ENCODE measurements at regions not wholly inside any gene's neighbourhood (a gene's known extent, or its start where the extent isn't known, plus 50 kb on each side); places are given as distances from the start of the nearest gene placed in this dataset.

- Histone ChIP-seq H3K9ac (ENCODE audit: low read depth, low read length) (no peak overlapping the region), H3K27me3 (ENCODE audit: control insufficient read depth, insufficient read depth, low read length) (no peaks in the 10 kb centered on the region), H3K27ac (ENCODE audit: low read depth, low read length) (no peak overlapping the region), H3K9me3 (ENCODE audit: control insufficient read depth, insufficient read depth, low read length) (no peaks in the 10 kb centered on the region), H3K4me1 (ENCODE audit: control insufficient read depth, insufficient read depth, low read length) (peaks cover 27% of the 10 kb centered on the region), H3K4me3 (ENCODE audit: low read depth, low read length) (no peak overlapping the region), H3K36me3 (ENCODE audit: control insufficient read depth, insufficient read depth, low read length) (no peaks in the 10 kb centered on the region)
These were observed 63.4 kb upstream of the ZEB2 start for GRCh38 chr2:144583381-144583729.

GRCh38 chr2:144582651-144583380 lies 62.9 kb upstream of the ZEB2 start:
- no peak overlapping the region for H3K9ac ChIP-seq (ENCODE audit: low read depth, low read length)
- peaks cover 27% of the 10 kb centered on the region for H3K4me1 ChIP-seq (ENCODE audit: control insufficient read depth, insufficient read depth, low read length)
- H3K27me3 ChIP-seq (ENCODE audit: control insufficient read depth, insufficient read depth, low read length) = no peaks in the 10 kb centered on the region
- no peaks in the 10 kb centered on the region for H3K9me3 ChIP-seq (ENCODE audit: control insufficient read depth, insufficient read depth, low read length)
- H3K27ac ChIP-seq (ENCODE audit: low read depth, low read length) = no peak overlapping the region
- H3K36me3 ChIP-seq (ENCODE audit: control insufficient read depth, insufficient read depth, low read length) = no peaks in the 10 kb centered on the region
- H3K4me3 ChIP-seq (ENCODE audit: low read depth, low read length) = no peak overlapping the region

GRCh38 chr2:144580521-144581161 lies 60.7 kb upstream of the ZEB2 start:
- Histone ChIP-seq H3K4me1 (ENCODE audit: control insufficient read depth, insufficient read depth, low read length) (peaks cover 27% of the 10 kb centered on the region), H3K36me3 (ENCODE audit: control insufficient read depth, insufficient read depth, low read length) (no peaks in the 10 kb centered on the region), H3K27ac (ENCODE audit: low read depth, low read length) (no peak overlapping the region), H3K9ac (ENCODE audit: low read depth, low read length) (no peak overlapping the region; the same call in 1 of the 2 replicates), H3K27me3 (ENCODE audit: control insufficient read depth, insufficient read depth, low read length) (no peaks in the 10 kb centered on the region), H3K4me3 (ENCODE audit: low read depth, low read length) (no peak overlapping the region), H3K9me3 (ENCODE audit: control insufficient read depth, insufficient read depth, low read length) (no peaks in the 10 kb centered on the region)

DNA sequence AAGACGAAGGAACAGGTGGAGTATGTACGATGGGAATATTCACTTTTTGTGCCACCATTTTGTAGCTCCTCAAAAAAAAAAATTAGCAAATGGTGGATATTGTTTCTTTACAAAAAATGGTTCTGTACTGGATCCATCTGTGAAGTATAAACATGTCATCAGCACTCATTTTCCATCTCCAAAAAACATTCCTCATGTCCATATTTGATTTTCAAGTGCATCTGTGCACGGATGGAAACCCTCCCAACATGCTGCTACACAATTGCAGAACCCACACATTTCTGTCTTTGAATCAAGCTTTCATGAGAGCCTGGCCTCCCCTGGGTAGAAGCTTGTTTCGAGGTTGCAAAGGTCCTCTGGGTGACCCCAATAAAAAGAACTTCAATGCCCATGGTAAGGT lies 59.6 kb upstream of the ZEB2 start:
- no peak overlapping the region for H3K9ac ChIP-seq (ENCODE audit: low read depth, low read length)
- H3K27ac ChIP-seq (ENCODE audit: low read depth, low read length) = no peak overlapping the region
- no peaks in the 10 kb centered on the region for H3K9me3 ChIP-seq (ENCODE audit: control insufficient read depth, insufficient read depth, low read length)
- no peaks in the 10 kb centered on the region for H3K36me3 ChIP-seq (ENCODE audit: control insufficient read depth, insufficient read depth, low read length)
- no peak overlapping the region for H3K4me3 ChIP-seq (ENCODE audit: low read depth, low read length)
- peaks cover 27% of the 10 kb centered on the region for H3K4me1 ChIP-seq (ENCODE audit: control insufficient read depth, insufficient read depth, low read length)
- H3K27me3 ChIP-seq (ENCODE audit: control insufficient read depth, insufficient read depth, low read length) = no peaks in the 10 kb centered on the region

DNA sequence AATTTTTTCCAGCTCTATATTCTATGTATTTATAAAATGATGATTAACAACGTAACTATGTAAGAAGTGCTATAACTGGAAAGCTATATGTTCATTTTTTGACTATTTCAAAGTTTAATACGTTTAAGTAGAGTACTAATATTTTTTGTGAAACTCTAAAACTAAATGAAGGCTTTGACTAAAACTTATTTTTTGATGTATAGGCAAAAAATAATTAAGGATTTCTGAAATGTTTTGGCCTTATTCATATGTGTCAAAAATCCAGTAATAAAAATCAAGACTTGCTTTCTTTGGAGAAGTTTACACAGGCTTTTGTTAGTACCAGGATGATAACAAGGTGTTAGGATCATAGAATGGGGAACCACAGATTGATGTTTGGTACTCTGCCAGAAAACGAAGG lies 58.2 kb upstream of the ZEB2 start:
- Histone ChIP-seq H3K36me3 (ENCODE audit: control insufficient read depth, insufficient read depth, low read length) (no peaks in the 10 kb centered on the region), H3K9ac (ENCODE audit: low read depth, low read length) (no peak overlapping the region), H3K27me3 (ENCODE audit: control insufficient read depth, insufficient read depth, low read length) (no peaks in the 10 kb centered on the region), H3K27ac (ENCODE audit: low read depth, low read length) (no peak overlapping the region), H3K4me1 (ENCODE audit: control insufficient read depth, insufficient read depth, low read length) (peaks cover 27% of the 10 kb centered on the region), H3K9me3 (ENCODE audit: control insufficient read depth, insufficient read depth, low read length) (no peaks in the 10 kb centered on the region), H3K4me3 (ENCODE audit: low read depth, low read length) (no peak overlapping the region)

DNA sequence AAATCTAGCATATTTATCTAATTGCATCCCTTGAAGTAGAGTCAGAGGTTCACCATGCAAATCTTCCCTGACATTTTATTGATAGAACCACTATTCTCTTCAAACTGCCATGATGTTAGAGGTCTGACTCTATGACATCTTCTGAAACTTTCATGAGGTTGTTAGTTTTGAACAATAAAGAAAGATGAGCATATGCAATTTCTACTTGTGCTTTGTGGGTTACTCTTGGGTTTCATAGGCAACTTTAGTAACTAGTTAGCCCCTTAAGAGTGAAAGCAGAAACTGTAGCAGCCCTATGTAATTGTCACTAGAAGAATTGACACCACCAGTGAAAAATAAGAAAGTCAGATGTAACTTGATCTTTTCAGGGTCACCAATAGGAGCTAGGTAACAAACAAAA lies 53.1 kb upstream of the ZEB2 start:
- peaks cover 17% of the 10 kb centered on the region for H3K4me1 ChIP-seq (ENCODE audit: control insufficient read depth, insufficient read depth, low read length)
- H3K27me3 ChIP-seq (ENCODE audit: control insufficient read depth, insufficient read depth, low read length) = peaks cover 5% of the 10 kb centered on the region; the same call in 1 of the 2 replicates
- no peaks in the 10 kb centered on the region for H3K9me3 ChIP-seq (ENCODE audit: control insufficient read depth, insufficient read depth, low read length)
- H3K27ac ChIP-seq (ENCODE audit: low read depth, low read length) = no peak overlapping the region
- no peak overlapping the region for H3K4me3 ChIP-seq (ENCODE audit: low read depth, low read length)
- H3K9ac ChIP-seq (ENCODE audit: low read depth, low read length) = no peak overlapping the region
- H3K36me3 ChIP-seq (ENCODE audit: control insufficient read depth, insufficient read depth, low read length) = no peaks in the 10 kb centered on the region

- no peaks in the 10 kb centered on the region for H3K36me3 ChIP-seq (ENCODE audit: control insufficient read depth, insufficient read depth, low read length)
- H3K27ac ChIP-seq (ENCODE audit: low read depth, low read length) = no peak overlapping the region
- H3K9ac ChIP-seq (ENCODE audit: low read depth, low read length) = no peak overlapping the region
- no peaks in the 10 kb centered on the region for H3K9me3 ChIP-seq (ENCODE audit: control insufficient read depth, insufficient read depth, low read length)
- H3K27me3 ChIP-seq (ENCODE audit: control insufficient read depth, insufficient read depth, low read length) = peaks cover 5% of the 10 kb centered on the region; the same call in 1 of the 2 replicates
- H3K4me3 ChIP-seq (ENCODE audit: low read depth, low read length) = no peak overlapping the region
- H3K4me1 ChIP-seq (ENCODE audit: control insufficient read depth, insufficient read depth, low read length) = peaks cover 27% of the 10 kb centered on the region
These were observed 51.9 kb upstream of the ZEB2 start for GRCh38 chr2:144571770-144572169.

DNA sequence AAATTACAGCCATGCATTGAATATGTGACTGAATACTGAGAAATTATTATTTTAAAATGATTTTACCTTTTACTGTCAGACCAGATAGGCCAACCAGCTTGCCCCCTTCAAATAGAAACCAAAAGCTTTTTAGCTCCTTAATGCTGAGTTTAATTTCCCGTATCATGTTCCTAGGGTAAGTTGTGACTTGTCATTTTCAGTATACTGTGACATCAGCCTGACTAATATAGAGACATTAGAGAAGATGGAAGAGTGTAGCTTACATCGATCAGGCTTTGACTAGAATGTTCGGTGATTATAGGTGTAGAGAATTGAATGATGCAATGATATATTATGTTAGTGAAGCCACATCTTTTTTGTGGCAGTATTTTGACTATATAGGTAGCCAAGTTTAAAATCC lies 50.6 kb upstream of the ZEB2 start:
- Histone ChIP-seq H3K9ac (ENCODE audit: low read depth, low read length) (no peak overlapping the region), H3K9me3 (ENCODE audit: control insufficient read depth, insufficient read depth, low read length) (no peaks in the 10 kb centered on the region), H3K27ac (ENCODE audit: low read depth, low read length) (no peak overlapping the region), H3K4me1 (ENCODE audit: control insufficient read depth, insufficient read depth, low read length) (peaks cover 36% of the 10 kb centered on the region), H3K4me3 (ENCODE audit: low read depth, low read length) (no peak overlapping the region), H3K36me3 (ENCODE audit: control insufficient read depth, insufficient read depth, low read length) (no peaks in the 10 kb centered on the region), H3K27me3 (ENCODE audit: control insufficient read depth, insufficient read depth, low read length) (peaks cover 5% of the 10 kb centered on the region; the same call in 1 of the 2 replicates)

All from HUES48 (cell line).